Subcutaneous abdominal adipose tissue (tissue), 5 donors: ENCODE measurements at regions not wholly inside any gene's neighbourhood (a gene's known extent, or its start where the extent isn't known, plus 50 kb on each side); places are given as distances from the start of the nearest gene placed in this dataset.

Source experiments
- H3K27ac ChIP-seq: one replicate; pipeline ENCODE4 v1.7.0; 2013; ENCODE audit warnings: low read depth, mild to moderate bottlenecking, inconsistent platforms, low read length, moderate library complexity
- H3K27me3 ChIP-seq, 5 donors: one replicate each; pipeline ENCODE4 v1.7.0; 2013; ENCODE audit warnings: low read length in 5 of 5, inconsistent platforms in 1 of 5; ENCODE audit not compliant: control insufficient read depth in 5 of 5, insufficient read depth in 4 of 5
- H3K36me3 ChIP-seq, 5 donors: one replicate each; pipeline ENCODE4 v1.7.0; 2013; ENCODE audit warnings: low read length in 5 of 5; ENCODE audit not compliant: control insufficient read depth in 5 of 5, insufficient read depth in 5 of 5
- H3K4me1 ChIP-seq, 5 donors: one replicate each; pipeline ENCODE4 v1.7.0; 2013; ENCODE audit warnings: low read length in 5 of 5, mild to moderate bottlenecking in 3 of 5, moderate library complexity in 1 of 5; ENCODE audit not compliant: control insufficient read depth in 5 of 5, insufficient read depth in 5 of 5
- H3K4me3 ChIP-seq, 5 donors: one replicate each; pipeline ENCODE4 v1.7.0; 2013; ENCODE audit warnings: low read length in 5 of 5, low read depth in 1 of 5
- H3K9ac ChIP-seq, 5 donors: one replicate each; pipeline ENCODE4 v1.7.0; 2013; ENCODE audit warnings: low read length in 5 of 5, mild to moderate bottlenecking in 4 of 5, moderate library complexity in 3 of 5
- H3K9me3 ChIP-seq, 5 donors: one replicate each; pipeline ENCODE4 v1.7.0; 2013; ENCODE audit warnings: low read length in 5 of 5; ENCODE audit not compliant: control insufficient read depth in 5 of 5
- donor health status: healthy.
- donor health status: healthy.
- donor health status: healthy.
- donor health status: healthy.
- donor health status: healthy.

GRCh38 chr14:96637521-96637920 lies 135.3 kb downstream of the PAPOLA start:
- Histone ChIP-seq H3K27ac (no peak overlapping the region), H3K9me3 (no peaks in the 10 kb centered on the region), H3K9ac (no peak overlapping the region), H3K27me3 (no peaks in the 10 kb centered on the region), H3K4me1 (no peaks in the 10 kb centered on the region), H3K4me3 (no peak overlapping the region), H3K36me3 (no peaks in the 10 kb centered on the region)

GRCh38 chr14:96638041-96638855 lies 136.1 kb downstream of the PAPOLA start:
- H3K9me3 ChIP-seq: no peaks in the 10 kb centered on the region
- no peaks in the 10 kb centered on the region for H3K36me3 ChIP-seq
- no peak overlapping the region for H3K9ac ChIP-seq
- no peak overlapping the region for H3K27ac ChIP-seq
- no peak overlapping the region for H3K4me3 ChIP-seq
- H3K4me1 ChIP-seq: no peaks in the 10 kb centered on the region
- no peaks in the 10 kb centered on the region for H3K27me3 ChIP-seq

- Histone ChIP-seq H3K36me3 (no peaks in the 10 kb centered on the region), H3K27me3 (no peaks in the 10 kb centered on the region), H3K9me3 (no peaks in the 10 kb centered on the region), H3K4me1 (no peaks in the 10 kb centered on the region), H3K9ac (no peak overlapping the region), H3K27ac (no peak overlapping the region), H3K4me3 (no peak overlapping the region)
These were observed 137.4 kb downstream of the PAPOLA start for GRCh38 chr14:96639550-96639949.

- H3K9ac ChIP-seq: no peak overlapping the region
- peaks cover 0 to 6% (median 0%) of the 10 kb centered on the region in 5 donors for H3K27me3 ChIP-seq
- no peak overlapping the region for H3K4me3 ChIP-seq
- H3K27ac ChIP-seq: no peak overlapping the region
- no peaks in the 10 kb centered on the region for H3K36me3 ChIP-seq
- H3K4me1 ChIP-seq: no peaks in the 10 kb centered on the region
- peaks cover 0 to 13% (median 10%) of the 10 kb centered on the region in 5 donors for H3K9me3 ChIP-seq
These were observed 146.5 kb downstream of the PAPOLA start for GRCh38 chr14:96648506-96649326.

GRCh38 chr14:96649327-96649601 lies 147.1 kb downstream of the PAPOLA start:
- Histone ChIP-seq H3K9me3 (peaks cover 0 to 13% (median 10%) of the 10 kb centered on the region in 5 donors), H3K36me3 (no peaks in the 10 kb centered on the region), H3K4me1 (no peaks in the 10 kb centered on the region), H3K27me3 (peaks cover 0 to 6% (median 0%) of the 10 kb centered on the region in 5 donors), H3K9ac (no peak overlapping the region), H3K4me3 (no peak overlapping the region), H3K27ac (no peak overlapping the region)

GRCh38 chr14:96653597-96653996 lies 143.6 kb upstream of the VRK1 start:
- Histone ChIP-seq H3K27me3 (peaks cover 0 to 4% (median 0%) of the 10 kb centered on the region in 5 donors), H3K9ac (no peak overlapping the region), H3K4me1 (no peaks in the 10 kb centered on the region), H3K9me3 (peaks cover 0 to 14% (median 10%) of the 10 kb centered on the region in 5 donors), H3K36me3 (no peaks in the 10 kb centered on the region), H3K27ac (no peak overlapping the region), H3K4me3 (no peak overlapping the region)

GRCh38 chr14:96658611-96659010 lies 138.6 kb upstream of the VRK1 start:
- H3K9me3 ChIP-seq: peaks cover 0 to 10% (median 8%) of the 10 kb centered on the region in 5 donors
- H3K4me3 ChIP-seq: no peak overlapping the region
- H3K36me3 ChIP-seq: no peaks in the 10 kb centered on the region
- H3K9ac ChIP-seq: no peak overlapping the region
- H3K27ac ChIP-seq: no peak overlapping the region
- H3K4me1 ChIP-seq: no peaks in the 10 kb centered on the region
- peaks cover 0 to 13% (median 5%) of the 10 kb centered on the region in 5 donors for H3K27me3 ChIP-seq

- H3K4me3 ChIP-seq: no peak overlapping the region
- H3K9ac ChIP-seq: no peak overlapping the region
- H3K9me3 ChIP-seq: peaks cover 0 to 10% (median 8%) of the 10 kb centered on the region in 5 donors
- no peaks in the 10 kb centered on the region for H3K36me3 ChIP-seq
- no peak overlapping the region for H3K27ac ChIP-seq
- H3K27me3 ChIP-seq: peaks cover 0 to 19% (median 5%) of the 10 kb centered on the region in 5 donors
- no peaks in the 10 kb centered on the region for H3K4me1 ChIP-seq
These were observed 137.1 kb upstream of the VRK1 start for GRCh38 chr14:96660123-96660522.

GRCh38 chr14:96660667-96661066 lies 136.5 kb upstream of the VRK1 start:
- Histone ChIP-seq H3K9me3 (peaks cover 0 to 11% (median 9%) of the 10 kb centered on the region in 5 donors), H3K27ac (no peak overlapping the region), H3K36me3 (no peaks in the 10 kb centered on the region), H3K4me3 (no peak overlapping the region), H3K9ac (no peak overlapping the region), H3K4me1 (no peaks in the 10 kb centered on the region), H3K27me3 (peaks cover 0 to 22% (median 5%) of the 10 kb centered on the region in 5 donors)
